Stomach smooth muscle (tissue), 2 donors: ENCODE measurements at regions not wholly inside any gene's neighbourhood (a gene's known extent, or its start where the extent isn't known, plus 50 kb on each side); places are given as distances from the start of the nearest gene placed in this dataset.

Source experiments
- H3K27ac ChIP-seq: one replicate; pipeline ENCODE4 v1.7.0; 2013; ENCODE audit warnings: mild to moderate bottlenecking, low read length, inconsistent platforms
- H3K27me3 ChIP-seq, 2 donors: one replicate each; pipeline ENCODE4 v1.7.0; 2013; ENCODE audit warnings: low read length in 2 of 2; ENCODE audit not compliant: insufficient read depth in 2 of 2, control insufficient read depth in 1 of 2
- H3K36me3 ChIP-seq, 2 donors: one replicate each; pipeline ENCODE4 v1.7.0; 2013; ENCODE audit warnings: low read length in 2 of 2; ENCODE audit not compliant: control insufficient read depth in 2 of 2, insufficient read depth in 2 of 2
- H3K4me1 ChIP-seq: one replicate; pipeline ENCODE4 v1.7.0; 2013; ENCODE audit warnings: low read length; ENCODE audit not compliant: control insufficient read depth, insufficient read depth
- H3K4me3 ChIP-seq, 2 donors: one replicate each; pipeline ENCODE4 v1.7.0; 2013; ENCODE audit warnings: low read length in 2 of 2
- H3K9ac ChIP-seq, 2 donors: one replicate each; pipeline ENCODE4 v1.7.0; 2013; ENCODE audit warnings: low read length in 2 of 2, mild to moderate bottlenecking in 1 of 2
- H3K9me3 ChIP-seq, 2 donors: one replicate each; pipeline ENCODE4 v1.7.0; 2013; ENCODE audit warnings: low read length in 2 of 2; ENCODE audit not compliant: control insufficient read depth in 2 of 2
- donor health status: healthy.
- donor health status: Pancreatic carcinoma.

DNA sequence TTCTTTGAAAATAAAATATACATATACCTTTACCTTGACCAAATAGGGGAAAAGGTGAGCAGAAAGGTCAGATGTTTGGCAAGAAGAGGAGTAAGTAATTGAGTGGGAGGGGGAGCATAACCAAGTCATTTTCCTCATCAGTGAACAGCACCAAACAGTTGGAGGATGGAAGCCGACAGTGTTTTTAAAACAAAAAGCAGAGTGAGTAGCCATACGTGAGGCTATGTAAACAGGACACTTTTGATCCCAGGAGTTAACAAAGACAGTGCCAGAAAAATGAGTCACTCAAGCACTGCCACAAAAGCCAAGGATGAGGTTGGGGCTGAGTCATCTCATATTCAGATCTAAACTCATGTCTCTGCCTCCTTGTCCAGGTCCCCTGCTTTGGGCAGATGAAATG lies 734.7 kb downstream of the KCNA4 start:
- no peaks in the 10 kb centered on the region for H3K9me3 ChIP-seq
- H3K9ac ChIP-seq: no peak overlapping the region
- H3K27me3 ChIP-seq: no peaks in the 10 kb centered on the region
- H3K4me3 ChIP-seq: peak overlapping the region in 1 of 2 donors; percentile 8
- no peaks in the 10 kb centered on the region for H3K36me3 ChIP-seq
- H3K27ac ChIP-seq: no peak overlapping the region
- H3K4me1 ChIP-seq: no peaks in the 10 kb centered on the region

DNA sequence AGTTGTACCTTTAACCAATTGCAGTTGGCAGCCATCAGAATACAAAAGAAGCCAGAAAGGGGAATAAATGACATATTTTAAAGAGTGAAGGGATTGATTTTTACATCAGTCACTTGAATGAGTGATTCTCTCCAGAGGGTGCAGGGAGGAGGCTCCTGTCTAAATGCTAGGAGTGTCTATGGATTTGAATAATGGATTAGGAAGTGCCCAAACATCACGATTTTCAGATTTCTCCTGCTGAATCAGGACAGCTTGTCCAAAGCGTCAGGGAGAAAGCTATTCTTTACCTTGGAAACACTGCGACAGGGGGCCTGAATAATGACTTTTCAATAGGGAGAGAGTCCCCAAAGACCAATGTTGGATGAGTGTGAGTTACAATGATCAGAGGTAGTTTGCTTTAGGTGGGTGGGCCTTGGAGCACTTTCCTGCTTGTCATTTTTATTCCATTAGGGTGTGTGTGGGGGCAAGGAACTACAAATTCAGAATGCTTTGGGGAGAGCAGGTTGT lies 735.5 kb downstream of the KCNA4 start:
- Histone ChIP-seq H3K36me3 (no peaks in the 10 kb centered on the region), H3K9ac (no peak overlapping the region), H3K27ac (no peak overlapping the region), H3K9me3 (no peaks in the 10 kb centered on the region), H3K27me3 (no peaks in the 10 kb centered on the region), H3K4me3 (no peak overlapping the region), H3K4me1 (no peaks in the 10 kb centered on the region)

DNA sequence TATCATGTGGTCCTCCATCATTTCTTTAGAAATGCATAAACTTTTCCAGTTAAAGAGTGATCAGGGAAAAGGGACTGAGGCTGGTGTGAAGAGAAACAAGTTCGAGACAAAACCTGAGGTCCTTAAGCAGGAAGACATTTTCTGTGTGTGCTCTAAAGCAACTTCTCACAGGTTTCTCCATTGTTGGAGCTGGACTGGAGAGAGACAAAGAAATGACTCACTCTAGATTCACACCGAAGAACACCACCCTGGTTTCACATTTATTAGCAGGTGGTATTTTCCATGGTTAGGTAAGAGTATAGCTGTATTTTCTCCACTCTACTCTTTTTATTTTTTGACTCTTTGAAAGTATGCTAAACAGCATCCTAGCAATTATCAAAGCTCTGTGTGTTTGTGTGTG lies 736.4 kb downstream of the KCNA4 start:
- Histone ChIP-seq H3K27me3 (no peaks in the 10 kb centered on the region), H3K27ac (no peak overlapping the region), H3K9ac (no peak overlapping the region), H3K9me3 (no peaks in the 10 kb centered on the region), H3K4me1 (no peaks in the 10 kb centered on the region), H3K36me3 (no peaks in the 10 kb centered on the region), H3K4me3 (no peak overlapping the region)

- Histone ChIP-seq H3K4me1 (no peaks in the 10 kb centered on the region), H3K4me3 (no peak overlapping the region), H3K36me3 (no peaks in the 10 kb centered on the region), H3K9me3 (no peaks in the 10 kb centered on the region), H3K9ac (no peak overlapping the region), H3K27ac (no peak overlapping the region), H3K27me3 (no peaks in the 10 kb centered on the region)
Measured at GRCh38 chr11:29279716-29280115, 737.1 kb downstream of the KCNA4 start.

DNA sequence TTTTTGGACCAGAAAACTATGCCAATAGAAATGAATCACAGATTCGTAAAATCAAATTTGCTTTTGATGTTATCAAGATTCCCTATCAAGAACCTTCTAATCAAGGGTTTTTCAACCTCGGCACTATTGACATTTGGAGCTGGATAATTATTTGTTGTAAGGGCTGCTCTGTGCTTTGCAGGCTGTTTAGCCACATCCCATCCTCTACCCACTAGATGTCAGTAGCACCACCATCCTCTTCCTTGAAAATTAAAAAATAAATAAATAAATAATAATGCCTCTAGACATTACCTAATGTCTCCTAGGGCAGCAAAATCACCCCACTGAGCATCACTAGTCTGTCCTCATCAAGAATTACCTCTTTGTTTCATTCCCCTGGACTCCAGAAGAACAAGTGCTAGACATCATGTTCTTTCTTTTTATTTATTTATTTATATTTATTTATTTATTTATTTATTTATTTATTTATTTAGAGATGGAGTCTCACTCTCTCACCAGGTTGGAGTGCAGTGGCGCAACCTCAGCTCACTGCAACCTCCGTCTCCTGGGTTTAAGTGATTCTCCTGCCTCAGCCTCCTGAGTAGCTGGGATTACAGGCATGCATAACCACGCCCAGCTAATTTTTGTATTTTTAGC lies 744.7 kb downstream of the KCNA4 start:
- no peaks in the 10 kb centered on the region for H3K9me3 ChIP-seq
- H3K27ac ChIP-seq: no peak overlapping the region
- no peaks in the 10 kb centered on the region for H3K4me1 ChIP-seq
- H3K4me3 ChIP-seq: no peak overlapping the region
- no peak overlapping the region for H3K9ac ChIP-seq
- H3K27me3 ChIP-seq: no peaks in the 10 kb centered on the region
- H3K36me3 ChIP-seq: no peaks in the 10 kb centered on the region

- no peaks in the 10 kb centered on the region for H3K36me3 ChIP-seq
- no peaks in the 10 kb centered on the region for H3K27me3 ChIP-seq
- no peaks in the 10 kb centered on the region for H3K4me1 ChIP-seq
- no peaks in the 10 kb centered on the region for H3K9me3 ChIP-seq
- no peak overlapping the region for H3K27ac ChIP-seq
- no peak overlapping the region for H3K9ac ChIP-seq
- H3K4me3 ChIP-seq: no peak overlapping the region
Measured at GRCh38 chr11:29271616-29272015, 745.2 kb downstream of the KCNA4 start.

DNA sequence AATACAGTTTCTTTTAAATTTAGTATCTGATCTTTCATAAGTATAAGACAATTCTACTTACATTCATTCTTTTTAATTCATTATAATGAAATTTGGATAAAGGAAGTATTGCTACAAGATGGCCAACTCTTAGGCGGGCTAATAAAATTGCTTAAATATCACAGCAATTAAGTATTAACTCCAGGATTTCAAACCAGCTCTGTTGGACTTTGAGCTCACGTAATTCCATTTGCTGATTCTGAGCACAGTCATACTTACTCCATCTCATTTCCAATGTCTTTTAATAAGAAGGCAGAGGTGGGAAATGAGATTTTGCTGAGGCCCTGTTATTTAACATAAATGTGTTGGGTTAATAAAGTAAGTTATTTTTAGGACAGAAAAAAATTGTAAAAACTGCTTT lies 748.1 kb downstream of the KCNA4 start:
- Histone ChIP-seq H3K4me1 (no peaks in the 10 kb centered on the region), H3K9me3 (no peaks in the 10 kb centered on the region), H3K27me3 (no peaks in the 10 kb centered on the region), H3K36me3 (no peaks in the 10 kb centered on the region), H3K27ac (no peak overlapping the region), H3K9ac (no peak overlapping the region), H3K4me3 (no peak overlapping the region)

DNA sequence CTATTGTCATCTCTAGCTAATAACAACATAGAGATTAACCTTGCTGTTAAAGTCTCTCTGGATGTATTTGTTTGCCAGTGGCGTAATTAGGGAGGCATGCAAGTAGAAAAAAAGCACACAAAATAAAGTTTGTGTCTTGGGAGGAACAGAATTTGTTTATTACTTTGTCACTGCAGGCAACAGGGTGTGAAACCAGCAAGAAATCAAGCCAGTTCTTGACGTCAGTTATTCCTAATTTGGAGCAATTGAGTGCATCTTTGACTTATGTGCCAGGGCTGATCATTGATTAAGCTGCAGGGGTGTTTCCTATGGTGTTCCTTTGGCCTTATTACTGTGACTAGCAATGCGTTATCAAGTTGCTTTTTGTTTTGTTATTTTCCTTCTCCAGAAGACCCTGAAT lies 751.0 kb downstream of the KCNA4 start:
- no peaks in the 10 kb centered on the region for H3K4me1 ChIP-seq
- no peak overlapping the region for H3K9ac ChIP-seq
- H3K36me3 ChIP-seq: no peaks in the 10 kb centered on the region
- no peak overlapping the region for H3K27ac ChIP-seq
- no peaks in the 10 kb centered on the region for H3K27me3 ChIP-seq
- no peak overlapping the region for H3K4me3 ChIP-seq
- no peaks in the 10 kb centered on the region for H3K9me3 ChIP-seq

- Histone ChIP-seq H3K27ac (no peak overlapping the region), H3K9me3 (no peaks in the 10 kb centered on the region)
Measured at GRCh38 chr11:29265381-29265780, 751.4 kb downstream of the KCNA4 start.

DNA sequence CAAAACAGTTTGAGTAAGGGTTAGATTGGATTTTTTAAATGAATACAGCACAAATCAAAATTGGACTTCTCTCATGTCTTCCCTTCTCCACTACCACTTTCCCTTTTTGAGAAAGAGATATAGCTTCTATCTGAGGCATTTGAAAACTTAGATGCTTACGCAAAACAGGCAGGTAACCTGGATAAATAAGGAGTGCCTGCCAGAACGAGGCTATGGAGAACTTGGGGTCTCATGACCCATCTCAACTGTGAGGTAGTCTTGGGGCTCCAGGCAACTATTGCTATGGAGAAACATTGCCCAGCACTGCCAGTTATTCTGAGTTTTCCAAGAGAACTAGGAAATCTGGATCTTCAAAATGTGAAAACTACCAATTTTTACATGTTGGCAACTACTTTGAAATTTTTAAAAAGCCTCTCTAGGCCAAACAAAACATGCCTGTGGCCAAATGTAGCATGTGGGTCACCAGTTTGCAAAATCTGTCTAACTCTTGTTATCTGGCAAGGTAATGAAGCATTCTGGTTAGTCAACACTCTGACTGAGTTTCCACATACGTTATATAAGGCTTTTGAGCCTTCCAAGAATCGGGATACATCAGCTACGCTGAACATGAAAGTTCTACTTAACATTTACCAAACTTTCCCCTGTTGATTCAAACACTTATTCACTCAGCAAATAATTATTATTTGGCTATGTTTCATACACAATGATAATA lies 752.7 kb downstream of the KCNA4 start:
- H3K4me3 ChIP-seq: no peak overlapping the region
- H3K4me1 ChIP-seq: no peaks in the 10 kb centered on the region
- H3K9me3 ChIP-seq: no peaks in the 10 kb centered on the region

More at GRCh38 chr11:29265381-29265780, 751.4 kb downstream of the KCNA4 start:
- Histone ChIP-seq H3K27me3 (no peaks in the 10 kb centered on the region), H3K4me3 (no peak overlapping the region), H3K4me1 (no peaks in the 10 kb centered on the region), H3K9ac (no peak overlapping the region), H3K36me3 (no peaks in the 10 kb centered on the region)

DNA sequence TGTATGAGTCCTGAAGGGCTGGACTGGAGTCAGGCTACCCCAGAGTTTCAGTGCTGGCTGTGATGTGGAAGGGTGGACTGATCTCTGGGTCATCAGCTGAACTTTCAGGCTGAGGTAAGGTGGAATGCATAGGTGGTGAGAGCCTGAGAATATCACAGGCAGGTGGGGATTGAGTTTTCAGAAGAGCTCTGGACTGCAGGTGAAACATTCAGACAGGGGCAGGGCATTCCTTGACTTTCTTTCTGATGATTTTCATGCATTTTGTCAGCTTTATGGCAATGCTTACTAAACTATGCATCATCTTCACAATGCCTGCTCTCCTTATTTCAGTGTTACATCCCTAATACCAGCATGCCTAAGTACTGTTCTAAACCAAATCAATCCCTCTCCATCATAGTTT lies 755.0 kb downstream of the KCNA4 start:
- Histone ChIP-seq H3K9me3 (no peaks in the 10 kb centered on the region), H3K9ac (no peak overlapping the region), H3K4me3 (no peak overlapping the region), H3K36me3 (no peaks in the 10 kb centered on the region), H3K27me3 (no peaks in the 10 kb centered on the region), H3K4me1 (no peaks in the 10 kb centered on the region), H3K27ac (no peak overlapping the region)

More for the DNA sequence above, 752.7 kb downstream of the KCNA4 start:
- no peaks in the 10 kb centered on the region for H3K27me3 ChIP-seq
- no peaks in the 10 kb centered on the region for H3K36me3 ChIP-seq
- H3K27ac ChIP-seq: no peak overlapping the region
- H3K9ac ChIP-seq: no peak overlapping the region
